H1 (cell line): ENCODE measurements at regions not wholly inside any gene's neighbourhood (a gene's known extent, or its start where the extent isn't known, plus 50 kb on each side); places are given as distances from the start of the nearest gene placed in this dataset.
A peak's percentile ranks its signal among the peaks of the same experiment; 100 is the strongest.

Experiments used
- CTCF ChIP-seq, 3 experiments: IDR thresholded peaks; 1 replicate in 2 of 3; 2 replicates in 1 of 3; pipeline versions ENCODE4 v1.5.1 to v1.6.1; 2011; ENCODE audit warnings: low read length in 3 of 3, mild to moderate bottlenecking in 3 of 3, inconsistent platforms in 2 of 3, low read depth in 1 of 3, moderate library complexity in 1 of 3; ENCODE audit not compliant: insufficient read depth in 1 of 3; ENCODE audit errors: control extremely low read depth in 1 of 3
- EP300 ChIP-seq, 2 experiments: IDR thresholded peaks; 1 replicate in 1 of 2; 2 replicates in 1 of 2; pipeline ENCODE4 v1.6.1; 2011 to 2012; ENCODE audit warnings: low read depth in 2 of 2, low read length in 2 of 2, mild to moderate bottlenecking in 2 of 2, borderline replicate concordance in 1 of 2, inconsistent platforms in 1 of 2, moderate library complexity in 1 of 2
- FOSL1 ChIP-seq: IDR thresholded peaks from 2 replicates; pipeline ENCODE4 v1.6.1; 2011; ENCODE audit warnings: mild to moderate bottlenecking, low read depth, low read length, moderate library complexity; ENCODE audit not compliant: insufficient read depth
- JUND ChIP-seq: IDR thresholded peaks from 2 replicates; pipeline ENCODE4 v1.6.1; 2011; ENCODE audit warnings: mild to moderate bottlenecking, improper control_type of control experiment, low read length
- NRF1 ChIP-seq: IDR thresholded peaks from 2 replicates; pipeline ENCODE4 v1.6.1; 2011; ENCODE audit warnings: mild to moderate bottlenecking, low read depth, low read length, improper control_type of control experiment
- POLR2A ChIP-seq, 2 experiments: IDR thresholded peaks; 1 replicate in 1 of 2; 2 replicates in 1 of 2; pipeline ENCODE4 v1.6.1; 2011; ENCODE audit warnings: low read depth in 2 of 2, low read length in 2 of 2, mild to moderate bottlenecking in 2 of 2; ENCODE audit errors: control extremely low read depth in 1 of 2
- RNF2 ChIP-seq: fragments of 200-900, 300-1000 bp; sonication (generic); IDR thresholded peaks from 2 replicates; pipeline ENCODE4 v1.7.1; 2016; ENCODE audit warnings: borderline replicate concordance, low read depth, mild to moderate bottlenecking, antibody characterized with exemption, low read length; ENCODE audit not compliant: poor library complexity, severe bottlenecking; ENCODE audit errors: missing control alignments
- TCF12 ChIP-seq: IDR thresholded peaks from 2 replicates; pipeline ENCODE4 v1.6.1; 2011; ENCODE audit warnings: low read depth, mild to moderate bottlenecking, low read length
- YY1 ChIP-seq: IDR thresholded peaks from 2 replicates; pipeline ENCODE4 v1.6.1; 2011; ENCODE audit warnings: low read depth, mild to moderate bottlenecking, low read length
- TF ChIP-seq, protein P1 (sequence below): IDR thresholded peaks from 2 replicates; pipeline ENCODE4 v1.6.1; 2012; ENCODE audit warnings: inconsistent platforms

DNA sequence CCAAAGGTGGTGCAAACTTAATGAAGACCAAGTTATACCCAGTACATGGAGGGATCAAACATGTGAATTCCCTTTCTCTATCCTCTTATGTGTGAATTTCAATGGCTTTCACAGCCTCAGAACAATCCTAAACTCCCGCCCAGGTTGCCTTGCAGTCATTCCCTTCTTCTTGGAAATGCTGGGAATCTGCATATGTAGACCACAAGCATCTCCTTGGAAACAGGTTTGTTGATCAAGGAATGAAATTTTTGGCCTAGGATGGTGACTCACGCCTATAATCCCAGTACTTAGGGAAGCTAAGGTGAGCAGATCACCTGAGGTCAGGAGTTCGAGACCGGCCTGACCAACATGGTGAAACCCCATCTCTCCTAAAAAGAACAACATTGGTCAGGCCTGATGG is 77.8 kb upstream of the ABI1 start:
- no peak for TF ChIP-seq YY1
- no peak for TF ChIP-seq CTCF (IDR thresholded peaks at IDR 0.05; ENCODE audit: control extremely low read depth in 1 of 3, insufficient read depth in 1 of 3, low read depth in 1 of 3, low read length in 3 of 3)
- TF ChIP-seq POLR2A (IDR thresholded peaks at IDR 0.05; ENCODE audit: control extremely low read depth in 1 of 2, low read depth in 2 of 2, low read length in 2 of 2): no peak
- no peak for TF ChIP-seq FOSL1
- TF ChIP-seq RNF2: no peak
- no peak for TF ChIP-seq EP300 (IDR thresholded peaks at IDR 0.05; ENCODE audit: borderline replicate concordance in 1 of 2, low read depth in 2 of 2, low read length in 2 of 2)
- TF ChIP-seq, protein P1, sequence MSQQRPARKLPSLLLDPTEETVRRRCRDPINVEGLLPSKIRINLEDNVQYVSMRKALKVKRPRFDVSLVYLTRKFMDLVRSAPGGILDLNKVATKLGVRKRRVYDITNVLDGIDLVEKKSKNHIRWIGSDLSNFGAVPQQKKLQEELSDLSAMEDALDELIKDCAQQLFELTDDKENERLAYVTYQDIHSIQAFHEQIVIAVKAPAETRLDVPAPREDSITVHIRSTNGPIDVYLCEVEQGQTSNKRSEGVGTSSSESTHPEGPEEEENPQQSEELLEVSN: no peak
- no peak for TF ChIP-seq TCF12
- no peak for TF ChIP-seq NRF1
- TF ChIP-seq JUND: peak; percentile 51; the same call in 1 of the 2 replicates
